WTC11 (cell line): ENCODE measurements at regions not wholly inside any gene's neighbourhood (a gene's known extent, or its start where the extent isn't known, plus 50 kb on each side); places are given as distances from the start of the nearest gene placed in this dataset.

Experiments
- ATAC-seq: fragments of 200-7000 bp; cut with Tn5 transposase; 2 replicates; pipeline ENCODE4 v1.10.0; 2021; ENCODE audit warnings: mild to moderate bottlenecking, moderate library complexity
- CTCF ChIA-PET: fragments of 300-600 bp; sonication (Branson Sonifier 250); formaldehyde crosslinking; loops from one replicate; lab custom pipeline; 2021; ENCODE audit warnings: antibody characterized with exemption; lab: Charles Lee
- POLR2A ChIA-PET: fragments of 350-600 bp; sonication (Branson Sonifier 250); formaldehyde crosslinking; loops from one replicate; lab custom pipeline; 2021; ENCODE audit warnings: antibody characterized with exemption; lab: Charles Lee
- DNase-seq: peaks from one replicate; pipeline ENCODE4 v3.0.0; 2021; ENCODE audit warnings: low spot score
- H3K27ac Mint-ChIP-seq: 2 replicates; pipeline ENCODE4 v1.8.0; 2021; ENCODE audit warnings: mixed read lengths
- H3K27me3 Mint-ChIP-seq: 2 replicates; pipeline ENCODE4 v1.8.0; 2021; ENCODE audit warnings: low read depth, mild to moderate bottlenecking, moderate library complexity, mixed read lengths
- H3K36me3 Mint-ChIP-seq: 2 replicates; pipeline ENCODE4 v1.8.0; 2021; ENCODE audit warnings: mixed read lengths
- H3K4me1 Mint-ChIP-seq: 2 replicates; pipeline ENCODE4 v1.8.0; 2022; ENCODE audit warnings: mixed read lengths
- H3K4me3 Mint-ChIP-seq: 2 replicates; pipeline ENCODE4 v1.8.0; 2021; ENCODE audit warnings: mild to moderate bottlenecking, moderate library complexity, mixed read lengths
- H3K9me3 Mint-ChIP-seq: 2 replicates; pipeline ENCODE4 v1.8.0; 2021; ENCODE audit warnings: mixed read lengths
- AR ChIP-seq: fragments of 250-450 bp; sonication (Bioruptor Pico); IDR thresholded peaks from 2 replicates; pipeline ENCODE4 v1.9.0; 2021; ENCODE audit warnings: mild to moderate bottlenecking
- ATF2 ChIP-seq: sonication (generic); formaldehyde crosslinking; IDR thresholded peaks from 2 replicates; pipeline ENCODE4 v1.8.1; 2022; ENCODE audit warnings: low read depth, missing genetic modification reagents, borderline replicate concordance
- ATF3 ChIP-seq: sonication (generic); formaldehyde crosslinking; conservative IDR thresholded peaks from 2 replicates; pipeline ENCODE4 v1.8.1; 2022; ENCODE audit warnings: mild to moderate bottlenecking, missing genetic modification reagents
- CBFB ChIP-seq: sonication (generic); formaldehyde crosslinking; IDR thresholded peaks from 2 replicates; pipeline ENCODE4 v1.8.1; 2022; ENCODE audit warnings: mild to moderate bottlenecking, low read depth, missing genetic modification reagents
- CREM ChIP-seq: sonication (generic); formaldehyde crosslinking; IDR thresholded peaks from 2 replicates; pipeline ENCODE4 v1.8.1; 2022; ENCODE audit warnings: mild to moderate bottlenecking, missing genetic modification reagents, moderate library complexity
- CTCF ChIP-seq: fragments of 200-600 bp; IDR thresholded peaks from 2 replicates; pipeline ENCODE4 v1.8.0; 2022; ENCODE audit warnings: antibody characterized with exemption
- E2F4 ChIP-seq: sonication (generic); formaldehyde crosslinking; IDR thresholded peaks from 2 replicates; pipeline ENCODE4 v1.8.1; 2022; ENCODE audit warnings: low read depth, mild to moderate bottlenecking, moderate library complexity, missing genetic modification reagents, borderline replicate concordance
- EMX1 ChIP-seq: fragments of 250-450 bp; sonication (Bioruptor Pico); IDR thresholded peaks from 2 replicates; pipeline ENCODE4 v1.8.0; 2021; ENCODE audit warnings: mild to moderate bottlenecking
- FOXP1 ChIP-seq: sonication (generic); formaldehyde crosslinking; IDR thresholded peaks from 2 replicates; pipeline ENCODE4 v1.8.0; 2022; ENCODE audit warnings: missing genetic modification reagents, mild to moderate bottlenecking, moderate library complexity, borderline replicate concordance
- GTF2I ChIP-seq: fragments of 250-450 bp; sonication (Bioruptor Pico); conservative IDR thresholded peaks from 2 replicates; pipeline ENCODE4 v1.4.0; 2021; ENCODE audit warnings: mild to moderate bottlenecking
- MAX ChIP-seq: sonication (generic); formaldehyde crosslinking; IDR thresholded peaks from 2 replicates; pipeline ENCODE4 v1.8.0; 2022; ENCODE audit warnings: mild to moderate bottlenecking, missing genetic modification reagents
- NFATC4 ChIP-seq: fragments of 250-450 bp; sonication (Bioruptor Pico); IDR thresholded peaks from 2 replicates; pipeline ENCODE4 v1.9.0; 2021; ENCODE audit warnings: mild to moderate bottlenecking
- NFYB ChIP-seq: sonication (generic); formaldehyde crosslinking; conservative IDR thresholded peaks from 2 replicates; pipeline ENCODE4 v1.8.0; 2022; ENCODE audit warnings: low read depth, missing genetic modification reagents
- RELA ChIP-seq: sonication (generic); formaldehyde crosslinking; IDR thresholded peaks from 2 replicates; pipeline ENCODE4 v1.8.1; 2022; ENCODE audit warnings: missing genetic modification reagents, mild to moderate bottlenecking, borderline replicate concordance
- SMAD3 ChIP-seq: sonication (generic); formaldehyde crosslinking; IDR thresholded peaks from 2 replicates; pipeline ENCODE4 v1.8.0; 2022; ENCODE audit warnings: missing genetic modification reagents, mild to moderate bottlenecking, borderline replicate concordance
- TCF7 ChIP-seq: sonication (generic); formaldehyde crosslinking; IDR thresholded peaks from 2 replicates; pipeline ENCODE4 v1.8.0; 2022; ENCODE audit warnings: mild to moderate bottlenecking, low read depth, missing genetic modification reagents, moderate library complexity
- TEAD1 ChIP-seq: sonication (generic); formaldehyde crosslinking; IDR thresholded peaks from 2 replicates; pipeline ENCODE4 v1.8.0; 2022; ENCODE audit warnings: mild to moderate bottlenecking, missing genetic modification reagents
- ZBTB43 ChIP-seq: sonication (generic); formaldehyde crosslinking; IDR thresholded peaks from 2 replicates; pipeline ENCODE4 v1.8.1; 2023; ENCODE audit warnings: mild to moderate bottlenecking, missing genetic modification reagents
- ZMAT4 ChIP-seq: fragments of 250-450 bp; sonication (Bioruptor Pico); IDR thresholded peaks from 2 replicates; pipeline ENCODE4 v1.9.0; 2021; ENCODE audit warnings: mild to moderate bottlenecking
- ZNF138 ChIP-seq: sonication (generic); formaldehyde crosslinking; conservative IDR thresholded peaks from 2 replicates; pipeline ENCODE4 v1.8.1; 2022; ENCODE audit warnings: mild to moderate bottlenecking, moderate library complexity, missing genetic modification reagents
- ZNF317 ChIP-seq: sonication (generic); formaldehyde crosslinking; IDR thresholded peaks from 2 replicates; pipeline ENCODE4 v1.8.1; 2023; ENCODE audit warnings: low read depth, mild to moderate bottlenecking, moderate library complexity, missing genetic modification reagents, borderline replicate concordance
- ZNF396 ChIP-seq: fragments of 250-450 bp; sonication (Bioruptor Pico); IDR thresholded peaks from 2 replicates; pipeline ENCODE4 v1.8.0; 2021; ENCODE audit warnings: mild to moderate bottlenecking, moderate library complexity, borderline replicate concordance
- ZNF425 ChIP-seq: fragments of 250-450 bp; sonication (Bioruptor Pico); conservative IDR thresholded peaks from 2 replicates; pipeline ENCODE4 v1.9.0; 2021; ENCODE audit warnings: mild to moderate bottlenecking

- TF ChIP-seq TCF7 (no peak), CTCF (no peak), ZNF425 (CRISPR knock-in tag) (no peak)
These were observed 463.8 kb downstream of the MATN1 start (continued) for GRCh38 chr1:30259631-30260030.

- POLR2A ChIA-PET, result no interaction called here
- DNase-seq (no peak), ATAC-seq (no peak)
- Mint-ChIP-seq H3K36me3 (no peaks in the 10 kb centered on the region), H3K4me1 (peaks cover 12% of the 10 kb centered on the region), H3K27me3 (no peaks in the 10 kb centered on the region), H3K27ac (no peak overlapping the region), H3K4me3 (no peak overlapping the region), H3K9me3 (peaks cover 6% of the 10 kb centered on the region)
- CTCF ChIA-PET, result no interaction called here
- TF ChIP-seq RELA (CRISPR knock-in tag), result no peak
- TF ChIP-seq ZMAT4 (CRISPR knock-in tag), result no peak
- TF ChIP-seq CBFB (CRISPR knock-in tag), result no peak
- TF ChIP-seq NFYB (CRISPR knock-in tag), result no peak
- no peak for TF ChIP-seq ATF3 (CRISPR knock-in tag)
- no peak for TF ChIP-seq FOXP1 (CRISPR knock-in tag)
- no peak for TF ChIP-seq SMAD3 (CRISPR knock-in tag)
- no peak for TF ChIP-seq GTF2I (CRISPR knock-in tag)
These were observed 464.5 kb downstream of the MATN1 start for GRCh38 chr1:30258876-30259275.

- Mint-ChIP-seq H3K36me3 (no peaks in the 10 kb centered on the region), H3K4me3 (no peak overlapping the region), H3K9me3 (peaks cover 6% of the 10 kb centered on the region), H3K27me3 (no peaks in the 10 kb centered on the region), H3K27ac (no peak overlapping the region), H3K4me1 (peaks cover 12% of the 10 kb centered on the region)
- POLR2A ChIA-PET, result no interaction called here
- CTCF ChIA-PET, result no interaction called here
- DNase-seq (no peak), ATAC-seq (no peak)
- TF ChIP-seq ATF2, result no peak
- no peak for TF ChIP-seq TEAD1 (CRISPR knock-in tag)
- TF ChIP-seq ZNF138, result no peak
- no peak for TF ChIP-seq E2F4 (CRISPR knock-in tag)
- no peak for TF ChIP-seq MAX (CRISPR knock-in tag)
- no peak for TF ChIP-seq ZNF317 (CRISPR knock-in tag)
- no peak for TF ChIP-seq ZBTB43 (CRISPR knock-in tag)
- TF ChIP-seq ZNF396 (CRISPR knock-in tag), result no peak
- TF ChIP-seq EMX1, result no peak
- TF ChIP-seq AR (CRISPR knock-in tag), result no peak
- no peak for TF ChIP-seq NFATC4
- no peak for TF ChIP-seq CREM (CRISPR knock-in tag)
These were observed 464.9 kb downstream of the MATN1 start for GRCh38 chr1:30258471-30258870.
